ENCODE measurements at regions not wholly inside any gene's neighbourhood (a gene's known extent, or its start where the extent isn't known, plus 50 kb on each side); places are given as distances from the start of the nearest gene placed in this dataset.
A peak's percentile ranks its signal among the peaks of the same experiment; 100 is the strongest.

GRCh38 chr20:11362450-11362849, 555.2 kb upstream of the BTBD3 start:
- Histone ChIP-seq H3K27me3 (ENCODE audit: control insufficient read depth in 1 of 2, insufficient read depth in 2 of 2, low read length in 2 of 2) (no peaks in the 10 kb centered on the region), H3K27ac (ENCODE audit: extremely low read length, insufficient read depth, low read length) (no peak overlapping the region), H3K9me3 (ENCODE audit: low read length) (no peaks in the 10 kb centered on the region), H3K36me3 (replicated peaks in 1 of 2; ENCODE audit: control insufficient read depth in 1 of 2, insufficient read depth in 2 of 2, low read length in 2 of 2) (no peaks in the 10 kb centered on the region), H3K79me2 (ENCODE audit: insufficient read depth, low read length) (no peaks in the 10 kb centered on the region), H4K20me1 (ENCODE audit: insufficient read depth, low read length) (no peaks in the 10 kb centered on the region), H3K4me1 (ENCODE audit: insufficient read depth, low read length) (no peaks in the 10 kb centered on the region), H3K4me2 (ENCODE audit: low read depth, low read length) (no peak overlapping the region), H3K4me3 (replicated peaks in 1 of 3; ENCODE audit: insufficient read depth in 1 of 3, low read depth in 2 of 3, low read length in 3 of 3) (no peak overlapping the region), H2AFZ (ENCODE audit: low read length) (no peak overlapping the region), H3K9ac (ENCODE audit: insufficient read depth, low read depth, low read length) (no peak overlapping the region)
- ATAC-seq: no peak
- intact Hi-C loops (cut with micrococcal nuclease; ENCODE audit: unreplicated experiment) (no loop called here), in situ Hi-C loops (cut with HindIII; ENCODE audit: extremely low pct_ligation_motif_present, low pct_unique_long_range_greater_than_20kb) (no loop called here)
- DNase-seq (ENCODE audit: low spot score): no peak
- POLR2A ChIA-PET: no interaction called here
- 21% methylated on average over 3 of the region's 3 CpGs for WGBS (ENCODE audit: low lambda C conversion rate)
- no TSS peak for BruUV-seq (replicated peaks)
- peak; percentile 50 for TF ChIP-seq CREB1 (IDR thresholded peaks at IDR 0.05)
- TF ChIP-seq CREB1 (CRISPR knock-in tag; IDR thresholded peaks at IDR 0.05): no peak
- TF ChIP-seq ATF7 (IDR thresholded peaks at IDR 0.05): peak; percentile 81
- no peak for TF ChIP-seq ATF7 (CRISPR knock-in tag; IDR thresholded peaks at IDR 0.05)
- no peak for TF ChIP-seq NFKBIZ (CRISPR knock-in tag; IDR thresholded peaks at IDR 0.05)
- CTCF ChIA-PET (ENCODE audit: low intra/inter-chr PET ratio, low total read pairs): no interaction called here
- FAIRE-seq: no peak

GRCh38 chr20:11364736-11365135, 553.0 kb upstream of the BTBD3 start:
- no peaks in the 10 kb centered on the region for H3K27me3 ChIP-seq (ENCODE audit: control insufficient read depth in 1 of 2, insufficient read depth in 2 of 2, low read length in 2 of 2)
- DNase-seq (ENCODE audit: low spot score) (no peak), FAIRE-seq (no peak), ATAC-seq (no peak)
- BruUV-seq (replicated peaks): no TSS peak
- in situ Hi-C loops (cut with HindIII; ENCODE audit: extremely low pct_ligation_motif_present, low pct_unique_long_range_greater_than_20kb) (no loop called here), intact Hi-C loops (cut with micrococcal nuclease; ENCODE audit: unreplicated experiment) (no loop called here)
- no peak overlapping the region for H2AFZ ChIP-seq (ENCODE audit: low read length)
- no peak overlapping the region for H3K4me2 ChIP-seq (ENCODE audit: low read depth, low read length)
- no peak overlapping the region for H3K9ac ChIP-seq (ENCODE audit: insufficient read depth, low read depth, low read length)
- H3K36me3 ChIP-seq (replicated peaks in 1 of 2; ENCODE audit: control insufficient read depth in 1 of 2, insufficient read depth in 2 of 2, low read length in 2 of 2): no peaks in the 10 kb centered on the region
- ChIA-PET POLR2A (no interaction called here), CTCF (ENCODE audit: low intra/inter-chr PET ratio, low total read pairs) (no interaction called here)
- no peaks in the 10 kb centered on the region for H4K20me1 ChIP-seq (ENCODE audit: insufficient read depth, low read length)
- no peak overlapping the region for H3K4me3 ChIP-seq (replicated peaks in 1 of 3; ENCODE audit: insufficient read depth in 1 of 3, low read depth in 2 of 3, low read length in 3 of 3)
- H3K9me3 ChIP-seq (ENCODE audit: low read length): no peaks in the 10 kb centered on the region
- 11% methylated on average over 5 of the region's 5 CpGs for WGBS (ENCODE audit: low lambda C conversion rate)
- H3K4me1 ChIP-seq (ENCODE audit: insufficient read depth, low read length): no peaks in the 10 kb centered on the region
- no peak overlapping the region for H3K27ac ChIP-seq (ENCODE audit: extremely low read length, insufficient read depth, low read length)
- H3K79me2 ChIP-seq (ENCODE audit: insufficient read depth, low read length): no peaks in the 10 kb centered on the region
- TF ChIP-seq ZMAT3 (CRISPR knock-in tag; conservative IDR thresholded peaks at IDR 0.05) (no peak), ZNF550 (CRISPR knock-in tag; IDR thresholded peaks at IDR 0.05; ENCODE audit: borderline replicate concordance) (no peak), TMF1 (CRISPR knock-in tag; IDR thresholded peaks at IDR 0.05; ENCODE audit: low read depth) (no peak), CBX2 (IDR thresholded peaks at IDR 0.05; ENCODE audit: low read depth, low read length) (no peak), CBX2 (CRISPR knock-in tag; IDR thresholded peaks at IDR 0.05; ENCODE audit: low read depth) (no peak), FOXP1 (IDR thresholded peaks at IDR 0.05) (no peak), FOXP1 (CRISPR knock-in tag; IDR thresholded peaks at IDR 0.05) (no peak), ZNF235 (CRISPR knock-in tag; IDR thresholded peaks at IDR 0.05; ENCODE audit: borderline replicate concordance) (no peak), ZHX2 (IDR thresholded peaks at IDR 0.05; ENCODE audit: low read depth) (no peak), ZHX2 (CRISPR knock-in tag; IDR thresholded peaks at IDR 0.05; ENCODE audit: borderline replicate concordance) (no peak), ZFP36 (IDR thresholded peaks at IDR 0.05; ENCODE audit: borderline replicate concordance, low read depth, low read length, partially characterized antibody) (no peak), STAT5B (CRISPR knock-in tag; IDR thresholded peaks at IDR 0.05) (no peak), RBAK (CRISPR knock-in tag; IDR thresholded peaks at IDR 0.05) (no peak)
